ENCODE measurements at regions not wholly inside any gene's neighbourhood (a gene's known extent, or its start where the extent isn't known, plus 50 kb on each side); places are given as distances from the start of the nearest gene placed in this dataset.

DNA sequence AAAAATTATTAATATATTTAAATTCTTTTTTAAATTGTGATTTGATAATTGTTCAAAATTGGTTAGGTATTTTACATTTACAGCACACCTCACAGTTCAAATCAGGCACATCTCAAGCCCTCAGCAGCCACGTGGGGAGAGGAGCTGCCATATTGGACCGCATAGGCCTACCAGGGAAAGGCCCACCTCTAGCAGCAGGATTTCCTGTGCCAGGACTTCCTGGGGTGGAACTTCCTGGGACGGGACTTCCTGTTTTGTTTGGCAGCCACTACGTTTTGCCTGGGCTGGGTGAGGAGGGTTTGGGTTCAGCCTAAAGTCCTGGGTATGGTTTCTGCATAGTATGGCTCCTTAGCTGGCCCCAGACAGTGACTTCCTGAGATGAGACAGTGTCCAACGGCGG lies 298.5 kb upstream of the FOXF1 start:
- DNase-seq (ENCODE audit: low spot score), result peak; percentile 9
- intact Hi-C loops (cut with DNase I), result no loop called here

DNA sequence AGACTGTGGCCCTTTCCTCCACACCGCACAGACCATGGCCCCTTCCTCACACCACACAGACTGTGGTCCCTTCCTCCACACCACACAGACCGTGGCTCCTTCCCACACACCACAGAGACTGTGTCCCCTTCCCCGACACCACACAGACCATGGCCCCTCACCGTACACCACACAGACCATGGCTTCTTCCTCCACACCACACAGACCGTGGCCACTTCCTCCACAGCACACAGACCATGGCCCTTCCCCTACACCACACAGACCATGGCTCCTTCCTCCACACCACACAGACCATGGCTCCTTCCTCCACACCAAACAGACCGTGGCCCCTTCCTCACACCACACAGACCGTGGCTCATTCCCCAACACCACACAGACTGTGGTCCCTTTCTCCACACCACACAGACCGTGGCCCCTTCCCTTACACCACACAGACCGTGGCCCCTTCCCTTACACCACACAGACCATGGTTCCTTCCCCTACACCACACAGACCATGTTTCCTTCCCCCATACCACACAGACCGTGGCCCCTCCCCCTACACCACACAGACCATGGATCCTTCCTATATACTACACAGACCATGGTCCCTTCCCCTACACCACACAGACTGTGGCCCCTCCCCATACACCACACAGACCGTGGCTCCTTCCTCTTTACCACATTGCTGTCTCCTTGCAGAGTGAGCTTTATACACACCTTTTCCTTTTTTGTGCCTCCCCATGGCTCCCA lies 297.5 kb upstream of the FOXF1 start:
- DNase-seq (ENCODE audit: low spot score) (peak; percentile 40), ATAC-seq (peak; percentile 46)
- intact Hi-C loops (cut with DNase I), result no loop called here

More for the DNA sequence above, 298.5 kb upstream of the FOXF1 start:
- ATAC-seq, result no peak

DNA sequence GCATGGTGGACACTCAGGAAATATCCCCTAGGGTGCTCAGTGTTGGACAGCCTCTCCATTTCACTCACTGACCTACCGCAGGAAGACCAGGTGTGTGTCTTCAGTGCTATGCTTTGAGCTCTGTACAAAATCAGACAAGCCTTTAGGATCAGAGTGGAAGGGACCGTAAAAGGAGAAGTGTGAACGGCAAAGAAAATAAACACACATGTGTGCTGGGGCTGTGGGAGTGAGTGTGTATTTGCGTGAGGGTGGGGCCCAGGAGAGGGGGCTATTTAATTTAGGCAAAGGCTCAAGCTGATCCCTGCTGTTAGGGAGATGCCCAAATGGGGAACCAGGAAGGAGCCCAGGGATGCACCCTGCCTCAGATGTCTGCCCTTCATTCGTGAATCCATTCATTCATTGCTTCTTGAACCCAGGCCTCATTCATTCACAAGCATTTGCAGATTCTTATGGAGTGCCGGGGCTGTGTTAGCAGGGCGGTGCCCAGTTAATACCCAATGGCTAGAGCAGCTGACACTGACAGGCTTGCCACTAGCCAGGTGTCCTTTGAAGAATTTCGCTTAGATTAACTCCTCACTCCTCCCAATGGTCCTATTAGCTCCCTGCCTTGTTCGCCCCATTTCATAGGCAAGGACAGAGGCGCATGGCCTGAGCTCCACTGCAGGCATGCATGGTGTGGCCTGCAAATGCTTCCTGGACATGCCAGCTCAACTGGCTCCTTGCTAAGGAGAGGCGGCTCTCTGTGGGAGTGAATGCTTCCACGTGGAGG lies 296.7 kb upstream of the FOXF1 start:
- peak; percentile 7 for DNase-seq (ENCODE audit: low spot score)
- intact Hi-C loops (cut with DNase I), result no loop called here

DNA sequence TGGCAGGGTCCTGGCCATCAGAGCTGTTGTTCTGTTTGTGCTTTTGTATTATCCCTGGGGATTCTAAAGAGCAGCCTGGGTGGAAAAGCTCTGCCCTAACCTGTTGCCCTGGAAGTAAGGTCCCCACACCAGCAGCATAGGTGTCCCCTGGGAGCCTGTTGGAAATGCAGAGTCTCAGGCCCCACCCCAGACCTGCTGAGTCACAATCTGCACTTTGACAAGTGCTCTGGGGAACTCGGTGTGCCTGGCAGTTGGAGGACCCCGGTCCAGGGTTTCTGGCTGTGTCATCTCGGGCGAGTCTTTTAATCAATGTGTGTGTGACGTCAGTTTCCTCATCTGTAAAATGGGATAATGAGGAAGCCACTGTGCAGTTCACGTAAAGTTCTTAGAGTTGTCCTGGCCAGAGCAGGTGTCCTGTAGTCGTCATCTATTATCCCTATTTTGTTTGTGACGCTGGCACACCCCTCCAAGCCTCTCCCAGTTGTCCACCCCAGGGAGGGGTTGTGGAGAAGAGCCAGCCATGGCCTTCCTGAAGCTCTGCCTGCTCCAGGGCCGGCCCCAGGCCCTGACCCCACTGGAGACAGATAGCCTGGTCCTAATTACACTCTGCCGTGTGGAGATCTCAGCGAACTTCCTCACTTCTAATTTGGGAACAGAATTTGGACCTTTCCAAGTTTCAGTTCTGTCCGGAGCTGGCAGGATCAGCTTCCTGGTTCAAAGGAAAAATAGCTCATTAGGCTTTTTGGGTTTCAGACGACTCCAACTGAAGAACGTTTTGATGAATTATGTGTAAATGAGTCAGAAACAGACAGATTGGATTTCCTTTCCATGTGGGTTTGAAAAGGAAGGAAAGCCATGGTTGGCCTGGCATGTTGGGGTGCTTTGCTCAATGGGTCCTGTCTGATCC lies 295.7 kb upstream of the FOXF1 start:
- ATAC-seq (peak; percentile 49), DNase-seq (ENCODE audit: low spot score) (peak; percentile 39)
- intact Hi-C loops (cut with DNase I), result no loop called here

More for the DNA sequence above, 296.7 kb upstream of the FOXF1 start:
- no peak for ATAC-seq

DNA sequence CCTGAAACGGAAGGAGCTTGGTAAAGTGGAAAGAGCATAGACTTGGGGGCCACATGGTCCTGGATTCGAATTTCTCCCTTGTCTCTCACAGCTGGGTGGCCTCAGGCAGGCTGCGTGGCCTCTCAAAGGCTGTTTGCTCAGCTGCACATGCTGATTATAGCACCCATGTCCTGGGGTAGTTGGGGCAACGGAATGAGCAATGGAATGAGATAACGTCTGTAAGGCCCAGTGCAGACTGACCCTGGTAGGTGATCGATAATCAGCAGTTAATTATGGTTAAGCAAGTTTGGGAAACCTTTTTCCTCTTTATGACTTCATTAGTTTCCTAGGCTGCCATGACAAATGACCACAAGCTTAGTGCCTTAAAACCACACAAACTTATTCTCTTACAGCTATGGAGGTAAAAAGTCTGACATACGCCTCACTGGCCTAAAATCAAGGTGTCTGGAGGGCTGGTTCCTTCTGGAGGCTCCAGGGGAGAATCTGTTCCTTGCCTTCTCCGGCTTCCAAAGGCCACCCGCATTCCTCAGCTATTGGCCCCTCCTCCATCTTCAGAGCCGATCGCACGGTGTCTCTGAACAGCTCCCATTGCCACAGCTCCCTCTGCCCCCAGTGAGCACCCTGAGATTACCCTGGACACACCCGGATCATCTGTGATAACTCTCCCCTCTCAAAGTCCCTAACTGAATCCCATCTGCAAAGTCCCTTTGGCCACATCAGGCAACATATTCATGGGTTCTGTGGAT lies 294.9 kb upstream of the FOXF1 start:
- ATAC-seq (no peak), DNase-seq (ENCODE audit: low spot score) (peak; percentile 19)
- intact Hi-C loops (cut with DNase I), result no loop called here

DNA sequence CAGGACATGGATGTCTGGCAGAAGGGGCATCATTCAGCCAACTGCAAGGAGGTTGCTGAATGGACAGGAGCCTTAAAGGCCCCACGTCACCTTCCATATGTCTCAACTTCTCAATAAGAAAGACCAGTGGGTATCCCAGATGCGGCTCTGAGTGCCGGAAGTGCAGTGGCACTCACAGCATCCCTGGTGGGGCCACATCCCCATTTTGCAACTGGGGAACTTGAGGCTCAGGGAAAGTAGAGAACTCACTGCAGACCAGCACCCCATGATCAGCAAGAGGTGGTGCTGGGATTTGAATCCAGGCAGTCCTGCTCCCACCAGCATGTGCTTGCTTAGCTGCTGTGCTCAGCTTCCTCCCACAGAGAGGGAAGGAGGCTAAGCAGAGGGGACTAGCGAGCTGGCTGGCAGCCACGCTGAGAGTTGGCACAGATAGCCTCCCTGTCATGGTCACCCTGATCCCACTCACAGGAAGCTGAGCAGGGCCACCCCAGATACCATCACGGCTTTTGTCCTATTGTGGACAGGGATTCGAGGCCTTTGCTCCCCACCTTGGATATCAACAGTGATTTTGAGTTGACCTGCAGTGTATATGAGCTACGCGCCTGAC lies 294.2 kb upstream of the FOXF1 start:
- ATAC-seq (no peak), DNase-seq (ENCODE audit: low spot score) (peak; percentile 51)
- intact Hi-C loops (cut with DNase I), result no loop called here

DNA sequence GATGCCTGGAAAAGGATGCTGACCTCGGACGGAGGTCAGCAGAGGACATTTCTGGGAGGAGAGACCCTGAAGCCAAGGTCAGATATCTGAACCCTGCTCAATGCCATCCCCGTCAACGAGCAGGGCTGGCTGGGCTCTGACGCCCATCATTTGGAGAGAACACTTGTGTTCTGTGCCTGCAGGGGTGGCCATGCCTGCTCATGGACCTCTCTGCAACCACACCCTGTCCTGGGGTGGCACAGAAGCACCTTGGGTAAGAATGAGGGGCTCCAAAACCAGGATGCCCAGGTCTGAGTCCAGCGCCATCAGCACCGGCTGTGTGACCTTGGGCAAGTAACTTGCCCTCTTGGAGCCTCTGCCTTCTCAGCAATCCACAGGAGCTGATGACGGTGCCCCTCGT lies 293.7 kb upstream of the FOXF1 start:
- intact Hi-C loops (cut with DNase I), result no loop called here

DNA sequence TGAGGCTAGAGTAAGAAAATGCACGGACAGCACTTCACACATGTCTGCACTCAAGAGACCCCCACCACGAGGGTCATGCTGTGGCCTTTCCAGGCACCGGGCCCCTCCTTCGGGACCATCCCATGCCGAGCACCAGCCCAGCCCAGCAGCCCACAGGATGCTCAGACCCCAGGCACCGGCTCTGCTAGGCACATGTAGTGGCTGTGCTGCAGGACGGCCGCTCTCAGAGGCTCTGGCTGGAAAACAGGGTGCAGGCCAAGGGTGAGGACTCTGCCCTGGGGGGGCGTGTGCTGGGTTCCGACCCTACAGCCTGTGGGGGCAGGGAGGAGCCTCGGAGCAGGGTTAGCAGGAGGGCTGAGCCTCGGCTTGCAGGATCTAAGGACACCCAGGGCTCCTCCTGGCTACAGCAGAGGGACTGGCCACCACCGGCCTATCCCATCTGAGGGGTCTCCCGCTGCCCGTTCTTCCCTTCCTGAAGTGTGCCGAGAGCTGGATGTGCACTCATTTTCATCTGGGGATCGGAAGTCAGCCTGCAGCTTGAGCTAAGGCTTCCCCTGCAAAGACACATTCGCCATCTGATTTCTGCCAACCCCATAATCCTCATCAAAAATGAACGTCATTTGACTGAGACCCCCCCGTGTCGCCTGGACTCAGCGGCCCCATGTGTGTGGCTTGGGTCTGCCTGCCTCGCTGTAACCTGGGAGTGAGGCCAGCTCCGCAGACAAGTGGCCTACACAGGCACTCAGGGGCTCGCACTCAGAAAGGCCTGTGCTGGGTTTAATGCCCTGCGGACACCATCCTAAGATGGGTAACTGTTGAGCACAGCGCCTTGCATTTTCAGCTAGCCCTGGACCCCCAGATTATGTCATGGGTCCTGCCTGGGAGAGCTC lies 293.1 kb upstream of the FOXF1 start:
- intact Hi-C loops (cut with DNase I), result no loop called here
- ATAC-seq (no peak), DNase-seq (ENCODE audit: low spot score) (peak; percentile 47)

More for the DNA sequence above, 293.7 kb upstream of the FOXF1 start:
- DNase-seq (ENCODE audit: low spot score) (peak; percentile 44), ATAC-seq (no peak)

DNA sequence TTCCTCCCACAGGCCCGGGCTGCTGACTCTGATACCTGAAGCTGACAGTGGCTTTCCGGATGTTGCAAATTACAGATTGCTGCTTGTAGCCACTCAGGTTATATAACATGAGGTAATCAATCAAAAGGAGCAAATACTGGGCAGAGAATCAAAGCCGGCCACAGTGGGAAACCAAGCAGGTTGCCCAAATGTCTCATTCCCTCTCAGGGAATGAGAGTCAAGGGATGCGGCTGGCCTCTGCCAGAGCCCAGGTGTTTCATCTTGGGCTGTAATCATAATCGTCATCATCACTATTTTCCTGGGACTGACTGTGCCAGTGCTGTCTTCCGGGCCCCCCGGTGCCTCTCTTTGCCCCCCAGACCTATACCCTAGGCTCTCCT lies 292.4 kb upstream of the FOXF1 start:
- intact Hi-C loops (cut with DNase I), result no loop called here
- DNase-seq (ENCODE audit: low spot score) (peak; percentile 17), ATAC-seq (no peak)

DNA sequence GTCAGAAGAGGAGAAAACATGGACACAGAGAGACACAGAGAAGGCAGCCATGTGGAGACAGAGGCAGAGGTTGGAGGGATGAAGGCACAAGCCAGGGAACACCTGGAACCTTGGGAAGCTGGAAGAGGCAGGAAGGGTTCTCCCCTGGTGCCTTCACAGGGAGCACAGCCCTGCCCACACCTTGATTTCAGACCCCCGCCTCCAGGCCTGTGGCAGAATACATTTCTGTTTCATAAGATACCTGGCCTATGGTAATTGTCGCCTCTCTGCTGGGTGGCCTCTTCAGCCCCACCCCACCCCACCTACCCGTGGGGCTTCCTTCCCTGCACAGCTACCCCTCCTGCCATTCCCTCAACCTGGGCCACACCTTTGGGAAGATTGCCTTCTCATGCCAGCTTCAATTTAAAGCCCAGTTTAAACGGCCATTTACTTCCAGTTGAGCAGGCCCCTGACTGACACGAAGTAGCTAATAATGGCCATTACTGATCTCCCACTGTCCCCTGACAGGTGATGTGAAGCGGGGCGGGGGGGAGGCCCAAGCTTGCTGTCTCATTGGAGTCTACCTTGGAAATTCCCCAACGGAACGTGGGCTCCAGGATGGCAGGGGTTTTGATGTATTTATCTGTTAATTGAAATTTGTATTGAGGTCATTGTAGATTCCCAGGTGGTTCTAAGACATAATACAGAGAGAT lies 291.7 kb upstream of the FOXF1 start:
- ATAC-seq (no peak), DNase-seq (ENCODE audit: low spot score) (peak; percentile 32)
- intact Hi-C loops (cut with DNase I), result no loop called here

DNA sequence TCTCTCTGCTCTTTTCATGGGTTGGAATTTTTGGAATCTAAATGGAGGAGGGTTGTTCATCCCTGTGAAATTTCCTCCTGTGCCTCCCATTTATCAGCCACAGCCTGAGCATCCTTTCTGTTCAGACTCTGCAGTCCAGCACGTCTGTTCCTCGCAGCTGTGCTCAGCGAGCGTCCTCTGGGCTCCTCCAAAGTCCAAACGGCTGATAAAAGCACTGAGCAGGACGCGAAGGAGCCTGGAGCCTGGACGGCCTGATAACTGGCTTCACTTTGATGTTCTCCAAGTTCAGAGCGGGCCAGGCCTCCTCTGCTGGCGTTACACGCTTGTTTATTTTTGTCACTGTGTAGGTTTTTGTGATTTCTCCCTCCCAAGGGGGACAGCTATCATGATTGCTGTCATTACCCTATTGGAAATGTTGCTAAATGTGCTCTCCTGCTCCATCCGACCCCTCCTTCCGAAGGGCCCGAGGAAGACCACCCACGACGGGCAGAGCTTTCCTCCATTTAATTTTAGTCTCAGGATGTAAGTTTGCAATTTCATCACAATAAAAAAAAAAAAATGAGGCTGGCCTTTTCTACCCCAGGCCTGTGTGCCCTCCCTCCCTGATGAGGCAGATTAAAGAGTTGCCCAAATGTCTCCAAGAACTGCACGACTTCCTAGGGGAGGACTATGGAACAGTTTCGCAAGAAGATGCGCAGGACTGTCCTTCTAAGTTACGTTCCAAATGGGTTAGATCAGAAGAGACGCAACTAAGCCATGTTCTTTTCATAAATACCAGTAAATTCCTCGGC lies 290.5 kb upstream of the FOXF1 start:
- DNase-seq (ENCODE audit: low spot score), result peak; percentile 39
- ATAC-seq, result peak; percentile 41
- intact Hi-C loops (cut with DNase I), result no loop called here

DNA sequence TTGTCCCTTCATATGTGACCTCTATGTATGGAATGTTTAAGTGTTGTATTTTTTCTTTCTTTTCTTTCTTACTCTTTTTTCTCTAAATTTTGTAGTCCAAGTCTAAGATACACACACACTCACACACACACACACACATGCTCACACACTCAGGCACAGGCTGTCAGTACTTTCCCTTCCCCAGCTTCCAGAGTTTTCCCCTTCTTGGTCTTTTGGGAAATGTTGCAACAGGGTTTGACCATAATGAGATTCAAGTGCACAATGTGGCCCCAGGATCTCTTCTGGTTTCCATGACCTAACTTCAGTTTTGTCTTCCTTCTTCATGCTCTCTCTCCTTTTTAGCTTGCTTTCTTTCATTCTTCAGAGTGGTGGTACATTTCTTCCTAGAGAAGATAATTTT lies 289.8 kb upstream of the FOXF1 start:
- ATAC-seq, result no peak
- intact Hi-C loops (cut with DNase I), result no loop called here
- DNase-seq (ENCODE audit: low spot score), result no peak

DNA sequence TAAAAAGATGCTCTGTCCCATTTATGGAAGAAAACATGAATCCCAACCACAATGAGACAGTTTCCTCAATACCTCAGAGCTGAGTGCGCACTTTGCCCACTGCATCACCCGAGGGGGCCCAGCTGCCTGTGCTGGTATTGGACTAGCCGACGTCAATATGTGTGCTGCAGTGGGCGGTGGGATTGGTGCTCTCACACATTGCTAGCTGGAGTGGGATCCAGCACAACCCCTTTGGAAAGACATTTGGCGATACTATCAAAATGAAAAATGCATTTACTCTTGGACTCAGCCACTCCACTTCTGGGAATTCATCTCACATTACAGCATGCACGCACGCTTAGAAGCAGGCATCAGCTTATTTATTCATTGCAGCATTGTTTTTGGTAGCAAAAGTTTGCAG lies 289.2 kb upstream of the FOXF1 start:
- intact Hi-C loops (cut with DNase I), result no loop called here
- ATAC-seq, result no peak
- DNase-seq (ENCODE audit: low spot score), result peak; percentile 42

DNA sequence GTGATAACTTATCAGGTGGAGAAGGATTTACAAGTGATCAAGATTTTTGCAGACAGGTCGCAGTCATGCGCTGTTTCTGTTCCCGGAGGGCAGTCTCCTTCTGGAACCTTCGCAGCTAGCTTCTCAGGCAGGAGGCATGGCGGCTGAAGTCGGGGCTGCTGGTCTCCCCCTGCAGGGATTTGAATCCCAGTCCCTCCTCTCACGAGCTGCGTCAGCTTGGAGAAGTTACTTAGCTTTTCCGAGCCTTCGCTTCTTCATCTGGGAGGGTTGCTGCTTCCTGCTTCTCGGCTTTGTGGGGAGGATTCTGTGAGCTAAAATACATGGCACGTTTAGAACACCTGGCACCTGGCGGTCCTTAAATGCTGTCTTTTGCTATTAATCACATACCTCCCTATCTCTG lies 287.8 kb upstream of the FOXF1 start:
- DNase-seq (ENCODE audit: low spot score) (peak; percentile 55), ATAC-seq (no peak)
- intact Hi-C loops (cut with DNase I), result no loop called here

DNA sequence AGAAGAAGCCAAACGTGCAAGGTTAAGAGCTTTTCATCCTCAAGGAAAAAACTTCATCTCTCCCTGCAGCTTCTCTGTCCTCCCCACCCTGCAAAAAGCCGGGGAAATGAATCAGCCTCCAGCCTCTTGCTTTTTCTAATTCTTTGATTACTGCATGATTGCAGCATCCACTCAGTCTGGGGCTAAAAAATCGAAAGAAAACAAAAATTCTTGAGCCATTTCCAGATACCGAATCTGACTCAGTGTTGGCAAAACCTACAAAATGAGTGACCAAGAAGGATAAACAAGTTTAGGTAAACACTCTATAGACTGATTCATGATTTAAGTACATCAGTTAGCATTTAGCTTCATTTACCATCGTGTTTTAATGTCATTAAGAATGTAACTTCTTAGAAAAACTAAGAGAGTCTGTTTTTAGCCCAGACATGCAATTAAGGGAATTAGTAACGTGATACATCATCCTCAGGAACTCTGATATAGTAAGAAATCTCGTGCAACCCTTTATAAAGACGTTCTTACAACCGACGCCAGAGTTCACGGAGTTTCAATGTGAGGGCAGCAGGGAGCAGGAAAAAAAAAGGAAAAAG lies 287.3 kb upstream of the FOXF1 start:
- intact Hi-C loops (cut with DNase I), result no loop called here
- no peak for ATAC-seq
- no peak for DNase-seq (ENCODE audit: low spot score)

DNA sequence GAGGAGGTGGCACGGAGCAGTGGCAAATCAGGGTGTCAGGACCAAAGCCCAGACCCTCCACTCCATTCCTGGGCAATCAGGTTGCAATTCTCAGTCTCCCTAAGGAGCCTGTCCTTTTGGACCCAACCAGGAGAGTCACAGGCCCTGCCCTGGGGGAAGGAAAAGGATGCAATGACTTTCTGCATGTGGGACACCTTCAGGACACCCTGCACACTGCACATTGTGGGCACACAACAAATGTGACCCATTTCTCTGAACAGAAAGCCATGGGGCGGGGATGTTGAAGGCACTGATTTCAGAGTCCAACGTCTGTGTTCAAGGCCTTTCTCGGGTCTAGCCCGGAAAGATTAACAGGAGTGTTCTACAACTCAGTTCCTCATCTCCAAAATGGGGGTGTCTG lies 286.2 kb upstream of the FOXF1 start:
- intact Hi-C loops (cut with DNase I), result no loop called here
- no peak for ATAC-seq
- peak; percentile 34 for DNase-seq (ENCODE audit: low spot score)
